OCI-LY3 (cell line): ENCODE measurements at regions not wholly inside any gene's neighbourhood (a gene's known extent, or its start where the extent isn't known, plus 50 kb on each side); places are given as distances from the start of the nearest gene placed in this dataset.

Source experiments
- H2AFZ ChIP-seq: fragments of 200-600, 300-600 bp; shearing (Covaris generic); 2 replicates; pipeline ENCODE4 v1.6.0; 2014; ENCODE audit warnings: antibody characterized with exemption, low read depth, low read length
- H3K27ac ChIP-seq: fragments of 200-600, 300-600 bp; sonication (generic); 2 replicates; pipeline ENCODE4 v1.5.1; 2014; ENCODE audit warnings: mild to moderate bottlenecking, low read length, moderate library complexity, mixed read lengths
- H3K27me3 ChIP-seq: fragments of 200-600, 300-600 bp; sonication (generic); 2 replicates; pipeline ENCODE4 v1.6.1; 2014; ENCODE audit warnings: low read depth, low read length, mixed read lengths
- H3K36me3 ChIP-seq: fragments of 200-600, 300-600 bp; sonication (generic); replicated peaks from 2 replicates; pipeline ENCODE3; 2014; ENCODE audit warnings: low read depth, low read length, mixed read lengths
- H3K4me1 ChIP-seq: fragments of 300-600, 200-600 bp; sonication (generic); 2 replicates; pipeline ENCODE4 v1.6.1; 2014; ENCODE audit warnings: low read length, mixed read lengths
- H3K4me2 ChIP-seq: fragments of 200-600, 300-600 bp; sonication (generic); 2 replicates; pipeline ENCODE4 v1.6.1; 2014; ENCODE audit warnings: low read length, mixed read lengths
- H3K4me3 ChIP-seq: fragments of 300-600, 200-600 bp; sonication (generic); 2 replicates; pipeline ENCODE4 v1.5.1; 2014; ENCODE audit warnings: antibody characterized with exemption, mild to moderate bottlenecking, low read length, moderate library complexity
- H3K79me2 ChIP-seq: fragments of 300-600, 200-600 bp; shearing (Covaris generic); 2 replicates; pipeline ENCODE4 v1.6.1; 2014; ENCODE audit warnings: mild to moderate bottlenecking, low read length, mixed read lengths
- H3K9ac ChIP-seq: fragments of 300-600, 200-600 bp; shearing (Covaris generic); 2 replicates; pipeline ENCODE4 v1.6.0; 2014; ENCODE audit warnings: mild to moderate bottlenecking, low read length, moderate library complexity
- H3K9me3 ChIP-seq: fragments of 200-600, 300-600 bp; shearing (Covaris generic); 2 replicates; pipeline ENCODE4 v1.6.1; 2014; ENCODE audit warnings: low read length, mixed read lengths; ENCODE audit not compliant: insufficient read depth
- H4K20me1 ChIP-seq: fragments of 200-600, 300-600 bp; sonication (generic); 2 replicates; pipeline ENCODE4 v1.6.1; 2016; ENCODE audit warnings: low read length, mixed read lengths; ENCODE audit not compliant: insufficient read depth
- EZH2phosphoT487 ChIP-seq: fragments of 200-600 bp; shearing (Covaris generic); IDR thresholded peaks from 2 replicates; pipeline ENCODE4 v1.6.1; 2018; ENCODE audit warnings: antibody characterized with exemption, mixed run types, low read depth
- TF ChIP-seq, protein P1 (sequence below): fragments of 200-600, 300-600 bp; sonication (generic); IDR thresholded peaks from 2 replicates; pipeline ENCODE4 v1.5.1; 2014; ENCODE audit warnings: antibody characterized with exemption, low read length, low read depth

DNA sequence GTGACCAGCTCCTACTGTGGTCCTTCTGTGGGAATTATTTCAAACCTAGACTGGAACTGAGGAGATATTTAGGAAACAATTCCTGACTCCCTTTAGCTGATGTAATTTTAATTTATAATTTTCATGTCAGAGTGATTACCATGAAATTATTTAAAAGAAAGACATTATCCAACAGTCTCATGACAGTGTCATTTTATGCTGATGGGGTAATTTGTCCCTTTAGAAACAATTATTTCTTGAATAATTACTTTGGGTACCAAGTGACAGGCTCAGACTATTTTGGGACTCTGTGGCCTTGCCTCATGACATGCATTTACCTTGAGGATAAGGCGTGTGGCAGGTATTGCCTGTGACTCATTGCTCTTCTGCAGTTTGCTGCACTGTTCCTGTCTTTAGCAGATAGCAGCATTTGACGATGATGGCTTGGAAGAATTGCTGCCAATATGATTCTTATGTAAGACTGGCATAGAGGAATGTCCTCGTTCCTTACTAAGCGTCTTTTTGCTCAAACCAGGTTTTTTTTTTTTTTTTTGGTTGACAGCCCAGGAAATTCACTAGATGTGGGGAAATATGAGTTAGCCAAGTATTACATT lies 206.0 kb upstream of the HMCN1 start:
- peak overlapping the region; percentile 8; the same call in 1 of the 2 replicates for H2AFZ ChIP-seq
- H4K20me1 ChIP-seq: no peaks in the 10 kb centered on the region
- H3K27ac ChIP-seq: peak overlapping the region; percentile 90
- H3K4me1 ChIP-seq: peaks cover 61% of the 10 kb centered on the region
- 0 out of 2 replicates have a peak overlapping the region, but pooled peaks have one; percentile 50 for H3K4me3 ChIP-seq
- TF ChIP-seq, protein P1, sequence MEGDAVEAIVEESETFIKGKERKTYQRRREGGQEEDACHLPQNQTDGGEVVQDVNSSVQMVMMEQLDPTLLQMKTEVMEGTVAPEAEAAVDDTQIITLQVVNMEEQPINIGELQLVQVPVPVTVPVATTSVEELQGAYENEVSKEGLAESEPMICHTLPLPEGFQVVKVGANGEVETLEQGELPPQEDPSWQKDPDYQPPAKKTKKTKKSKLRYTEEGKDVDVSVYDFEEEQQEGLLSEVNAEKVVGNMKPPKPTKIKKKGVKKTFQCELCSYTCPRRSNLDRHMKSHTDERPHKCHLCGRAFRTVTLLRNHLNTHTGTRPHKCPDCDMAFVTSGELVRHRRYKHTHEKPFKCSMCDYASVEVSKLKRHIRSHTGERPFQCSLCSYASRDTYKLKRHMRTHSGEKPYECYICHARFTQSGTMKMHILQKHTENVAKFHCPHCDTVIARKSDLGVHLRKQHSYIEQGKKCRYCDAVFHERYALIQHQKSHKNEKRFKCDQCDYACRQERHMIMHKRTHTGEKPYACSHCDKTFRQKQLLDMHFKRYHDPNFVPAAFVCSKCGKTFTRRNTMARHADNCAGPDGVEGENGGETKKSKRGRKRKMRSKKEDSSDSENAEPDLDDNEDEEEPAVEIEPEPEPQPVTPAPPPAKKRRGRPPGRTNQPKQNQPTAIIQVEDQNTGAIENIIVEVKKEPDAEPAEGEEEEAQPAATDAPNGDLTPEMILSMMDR: no peak
- no peak for TF ChIP-seq EZH2phosphoT487
- H3K79me2 ChIP-seq: no peaks in the 10 kb centered on the region
- H3K9ac ChIP-seq: peak overlapping the region; percentile 64
- no peaks in the 10 kb centered on the region for H3K27me3 ChIP-seq
- peak overlapping the region; percentile 75 for H3K4me2 ChIP-seq
- peaks cover 13% of the 10 kb centered on the region; the same call in 1 of the 2 replicates for H3K9me3 ChIP-seq
- H3K36me3 ChIP-seq: peaks cover 12% of the 10 kb centered on the region

DNA sequence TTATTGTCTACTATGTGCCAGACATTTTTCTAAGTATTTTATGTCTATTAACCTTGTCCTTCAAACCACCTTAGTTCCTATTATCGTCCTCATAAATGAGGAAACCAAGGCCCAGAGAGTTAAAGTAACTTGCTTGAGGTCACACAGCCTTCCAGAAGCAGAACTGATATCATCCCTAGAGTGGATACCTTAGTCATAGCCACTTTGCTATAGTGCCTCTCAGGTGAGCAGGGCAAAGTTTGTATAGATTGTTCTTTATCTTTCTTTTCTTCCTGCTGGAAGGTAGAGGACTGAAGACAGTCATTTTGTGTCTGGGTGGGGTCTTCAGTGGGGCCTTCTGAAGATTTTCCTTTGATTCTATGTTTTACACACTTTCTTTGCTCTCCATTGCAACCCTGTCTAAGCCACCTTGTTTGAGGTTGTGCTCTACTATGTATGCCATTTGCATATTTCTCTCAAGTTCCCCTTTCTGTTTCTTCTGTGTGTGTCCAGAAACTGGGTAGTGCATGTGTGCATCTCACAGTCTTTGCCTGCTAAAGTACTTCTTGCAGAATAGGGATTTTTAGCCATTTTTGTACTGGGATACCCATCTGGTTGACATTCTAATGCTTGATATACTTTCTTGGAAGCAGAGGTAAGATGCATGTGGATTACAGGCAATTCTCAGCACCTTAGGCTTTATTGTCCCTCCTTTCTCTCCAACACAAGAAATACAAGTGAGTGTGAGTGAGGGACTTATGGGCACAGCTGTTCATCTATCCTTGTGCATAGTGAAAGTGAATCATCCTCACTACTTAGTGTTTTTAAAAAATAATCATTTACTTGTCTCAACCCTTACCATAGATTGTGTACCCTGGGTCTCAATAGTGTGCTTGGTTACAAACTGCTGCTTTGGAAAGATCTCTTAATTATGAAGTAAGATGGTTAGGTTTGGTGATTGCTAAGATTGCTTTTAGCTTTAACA lies 207.6 kb upstream of the HMCN1 start:
- Histone ChIP-seq H3K9me3 (peaks cover 25% of the 10 kb centered on the region; the same call in 1 of the 2 replicates), H3K79me2 (no peaks in the 10 kb centered on the region), H4K20me1 (no peaks in the 10 kb centered on the region), H3K27ac (peak overlapping the region; percentile 90), H3K4me2 (peak overlapping the region; percentile 75), H3K9ac (peak overlapping the region; percentile 64), H3K27me3 (no peaks in the 10 kb centered on the region), H3K4me1 (peaks cover 57% of the 10 kb centered on the region), H3K36me3 (peaks cover 23% of the 10 kb centered on the region), H2AFZ (no peak overlapping the region), H3K4me3 (peak overlapping the region; percentile 50)
- no peak for TF ChIP-seq EZH2phosphoT487
- TF ChIP-seq, protein P1: no peak

DNA sequence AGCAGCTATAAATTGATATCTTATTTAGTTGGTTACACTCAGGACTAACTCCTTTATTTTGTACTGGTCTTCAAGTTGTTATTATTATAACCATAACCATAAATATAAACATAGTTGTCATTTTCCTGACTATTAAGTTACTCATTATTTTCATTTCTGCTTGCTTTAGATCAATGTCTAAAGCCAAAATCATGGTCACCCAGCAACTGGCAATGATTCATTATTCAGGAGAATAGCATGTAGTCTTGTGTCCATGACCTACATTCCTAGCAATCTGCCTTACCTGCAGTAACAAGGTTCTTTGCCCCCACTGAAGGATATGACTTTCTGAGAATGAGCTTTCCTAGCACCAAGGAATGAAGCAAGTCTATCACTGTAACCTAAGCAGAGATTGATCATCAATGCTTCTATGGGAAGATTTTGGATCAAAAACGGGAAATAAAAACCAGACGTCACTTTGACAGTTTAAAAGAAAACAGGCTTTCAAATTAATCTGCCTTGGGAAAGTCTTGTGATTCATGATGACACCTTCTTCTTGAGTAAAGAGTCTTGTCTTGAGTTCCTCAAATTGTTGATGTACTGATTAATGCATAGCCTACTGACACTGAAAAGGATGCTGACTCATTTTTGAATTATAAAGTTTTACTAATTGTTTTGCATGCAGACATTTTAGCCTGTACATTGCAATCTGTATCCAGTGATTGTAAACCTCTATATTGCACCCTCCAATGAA lies 203.3 kb upstream of the IVNS1ABP start:
- Histone ChIP-seq H3K9me3 (peaks cover 57% of the 10 kb centered on the region), H3K79me2 (no peaks in the 10 kb centered on the region), H3K4me2 (peak overlapping the region; percentile 51), H4K20me1 (no peaks in the 10 kb centered on the region), H3K4me3 (peak overlapping the region; percentile 23; the same call in 1 of the 2 replicates), H2AFZ (no peak overlapping the region), H3K4me1 (peaks cover 36% of the 10 kb centered on the region), H3K36me3 (peaks cover 50% of the 10 kb centered on the region), H3K27ac (peak overlapping the region; percentile 93), H3K9ac (peak overlapping the region; percentile 62), H3K27me3 (no peaks in the 10 kb centered on the region)
- TF ChIP-seq EZH2phosphoT487: no peak
- TF ChIP-seq, protein P1: no peak
